ENCODE measurements at regions not wholly inside any gene's neighbourhood (a gene's known extent, or its start where the extent isn't known, plus 50 kb on each side); places are given as distances from the start of the nearest gene placed in this dataset.

DNA sequence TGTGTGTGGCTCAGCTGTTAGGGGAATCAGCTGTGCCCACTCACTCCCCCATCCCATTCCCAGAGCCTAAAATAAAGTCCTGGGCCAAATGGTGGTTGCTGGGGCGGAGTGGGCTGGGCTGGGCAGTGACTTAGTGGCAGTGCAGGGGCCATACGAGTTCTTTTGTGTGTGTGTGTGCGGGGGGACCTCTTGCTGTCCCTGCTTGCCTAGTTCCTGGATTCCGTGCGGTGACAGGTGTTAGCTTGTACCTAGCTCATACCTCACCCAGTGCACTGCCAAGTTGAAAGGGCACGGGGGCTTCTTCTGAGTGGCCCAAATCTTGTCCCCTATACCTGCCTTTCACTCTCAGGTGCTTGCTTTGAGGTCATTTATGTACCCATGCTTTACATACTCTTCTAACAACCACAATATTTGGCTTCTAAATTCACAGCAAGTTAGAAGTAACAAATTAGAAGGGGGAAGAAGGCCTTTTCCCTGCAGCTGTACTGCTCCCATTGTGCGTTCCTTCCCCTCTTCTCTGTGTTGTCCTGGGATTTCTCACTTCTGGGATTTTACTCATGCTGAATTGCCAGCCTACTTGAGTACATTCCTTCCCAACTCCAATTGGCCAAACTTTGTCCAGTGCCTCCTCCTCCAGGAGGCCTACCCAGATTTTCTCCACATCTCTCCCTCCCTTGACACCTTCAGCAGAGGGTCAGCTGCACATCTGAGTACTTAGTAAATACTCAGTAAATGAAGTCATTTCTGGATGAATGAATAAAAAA is 66.3 kb upstream of the POLG start:
- TF ChIP-seq CTCF (conservative IDR thresholded peaks at IDR 0.05) (no peak), EZH2 (IDR thresholded peaks at IDR 0.05; ENCODE audit: low read depth) (no peak)
